HG03108 (cell line): ENCODE measurements at regions not wholly inside any gene's neighbourhood (a gene's known extent, or its start where the extent isn't known, plus 50 kb on each side); places are given as distances from the start of the nearest gene placed in this dataset.

Experiments
- ATAC-seq: cut with Tn5 transposase; IDR thresholded peaks from one replicate; pipeline ENCODE4 v1.9.1; 2021; ENCODE audit warnings: moderate library complexity; ENCODE audit not compliant: unreplicated experiment

DNA sequence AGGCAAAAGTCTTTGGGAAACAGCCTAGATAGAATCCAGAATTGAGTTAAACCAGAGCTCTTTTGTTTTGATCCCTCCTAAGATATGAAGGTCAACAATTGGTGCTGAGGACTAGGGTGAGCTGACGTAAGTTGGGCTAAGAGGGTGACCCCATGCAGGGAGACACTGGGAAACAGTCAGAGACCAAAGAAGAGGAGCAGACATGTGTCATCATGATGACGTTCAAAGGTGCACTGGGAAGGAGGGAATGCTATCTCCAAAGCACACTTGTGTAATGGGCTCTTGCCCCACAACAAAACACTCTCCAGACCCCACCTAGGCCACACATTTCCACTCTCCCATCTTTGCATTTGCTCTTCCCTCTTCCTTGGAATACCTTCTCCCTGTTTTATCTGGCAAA, 481.4 kb downstream of the COG6 start:
- no peak for ATAC-seq

DNA sequence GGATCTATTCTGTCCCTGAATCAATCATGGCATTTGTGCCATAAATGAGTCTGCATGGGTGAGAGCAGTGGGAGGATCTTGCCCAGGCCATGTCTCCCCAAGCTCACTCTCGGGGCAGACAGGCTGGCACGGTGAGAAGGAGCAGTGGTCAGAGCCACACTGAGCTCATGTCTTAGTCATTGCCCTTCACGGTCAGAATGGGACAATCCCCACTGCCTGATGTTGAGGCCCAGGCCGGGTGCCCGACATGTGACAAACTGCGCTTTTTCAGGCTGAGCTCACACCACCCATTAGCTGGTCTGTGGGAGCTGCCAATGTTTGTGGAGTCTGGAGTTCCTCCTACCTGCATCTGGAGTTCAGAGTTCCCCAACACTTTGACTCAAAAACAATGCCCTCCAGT, 481.9 kb downstream of the COG6 start:
- no peak for ATAC-seq

DNA sequence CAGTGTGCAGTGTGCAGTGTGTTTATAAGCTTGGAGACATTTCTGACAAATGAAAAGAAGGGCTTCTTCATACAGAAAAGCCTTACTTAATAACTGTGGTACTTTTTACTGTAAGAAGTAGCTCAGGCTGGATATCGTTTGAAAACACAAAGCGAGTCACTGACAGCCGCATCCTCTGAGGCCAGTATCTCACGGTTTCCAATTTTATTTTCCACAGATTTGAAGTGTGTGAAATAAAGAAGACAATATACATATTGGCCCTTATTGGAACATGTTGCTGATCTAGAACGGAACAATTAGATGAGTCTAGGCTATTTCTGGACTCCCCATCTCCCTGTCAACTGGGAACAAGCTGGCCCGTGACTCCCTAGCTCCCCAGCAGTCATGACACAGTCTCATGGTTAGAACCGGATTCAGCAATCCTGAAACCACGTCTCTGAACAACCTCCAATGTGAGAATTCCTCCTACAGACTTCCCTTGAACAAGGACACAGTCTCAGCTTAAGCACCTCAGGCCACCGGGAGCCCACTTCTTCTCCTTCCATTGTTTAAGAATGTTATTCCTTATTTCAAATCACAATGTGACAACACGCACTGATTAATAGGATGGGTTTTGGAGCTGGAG, 484.5 kb downstream of the COG6 start:
- no peak for ATAC-seq

DNA sequence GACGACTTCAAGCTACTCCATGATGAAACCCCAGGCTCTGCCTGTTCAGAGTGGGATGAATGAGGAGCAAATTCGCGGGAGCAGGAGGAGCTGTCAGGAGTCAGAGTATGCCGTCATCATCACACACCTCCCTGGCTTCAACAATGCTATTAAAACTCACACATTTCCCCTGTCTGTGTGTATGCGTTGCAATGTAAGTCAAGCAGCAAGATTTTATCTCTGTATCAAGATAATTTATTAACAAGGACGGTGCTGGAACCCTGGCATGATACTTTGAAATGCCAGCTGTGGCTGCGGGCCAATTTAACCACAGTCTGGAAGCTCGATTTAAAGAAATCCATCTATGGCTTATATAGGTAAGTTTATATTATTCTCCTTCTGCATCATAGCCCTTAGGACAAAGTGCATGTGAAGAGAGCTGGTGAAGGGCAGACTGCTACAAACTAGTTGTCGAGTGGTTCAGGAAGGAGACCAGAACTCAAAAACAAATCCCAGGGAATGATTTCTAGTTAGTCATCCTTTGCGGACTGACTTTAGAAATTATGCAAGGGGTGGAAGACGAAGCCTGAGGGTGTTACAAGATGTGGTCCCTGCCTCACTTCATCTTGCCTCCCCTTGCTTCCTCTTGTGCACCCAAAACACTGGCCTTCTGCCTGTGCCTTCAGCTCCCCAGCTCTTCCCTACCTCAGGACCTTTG, 486.5 kb downstream of the COG6 start:
- no peak for ATAC-seq

DNA sequence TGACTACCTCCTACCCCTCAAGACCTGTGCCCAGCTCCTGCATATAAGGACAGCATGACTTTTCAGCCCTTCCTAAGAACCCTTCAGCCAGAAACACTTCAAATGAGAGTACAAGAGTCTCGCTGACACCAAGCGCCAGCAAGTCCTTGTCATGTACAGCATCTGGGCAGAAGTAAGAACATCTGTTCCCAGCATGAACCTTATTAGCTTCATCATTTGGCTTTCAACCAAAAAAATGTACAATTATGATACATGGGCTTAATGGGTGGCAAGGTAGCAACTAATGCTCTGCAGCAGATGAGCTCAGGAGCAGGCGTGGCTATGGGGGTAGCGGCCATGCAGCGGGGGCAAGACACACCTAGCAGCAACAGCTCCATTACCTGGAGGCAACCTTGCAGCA, 487.6 kb downstream of the COG6 start:
- ATAC-seq: no peak

DNA sequence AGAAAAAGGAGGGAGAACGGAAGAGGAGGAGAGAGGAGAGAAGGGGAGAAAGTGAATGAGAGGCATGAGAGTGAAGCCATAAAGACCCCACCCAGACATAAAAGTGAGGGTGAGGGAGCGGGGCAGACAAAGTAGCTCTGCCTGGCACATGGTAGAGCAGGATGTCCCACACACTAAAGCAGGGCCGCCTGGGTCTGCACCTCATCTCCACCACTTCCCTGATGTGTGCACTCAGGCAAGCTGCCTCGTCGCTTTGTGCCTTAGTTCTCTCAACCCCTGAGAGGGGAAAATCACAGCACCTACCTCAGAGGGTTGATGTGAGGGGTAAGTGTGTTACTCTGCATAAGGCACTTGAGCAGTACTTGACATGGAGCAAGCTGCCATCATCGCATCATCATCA, 488.1 kb downstream of the COG6 start:
- ATAC-seq: no peak

DNA sequence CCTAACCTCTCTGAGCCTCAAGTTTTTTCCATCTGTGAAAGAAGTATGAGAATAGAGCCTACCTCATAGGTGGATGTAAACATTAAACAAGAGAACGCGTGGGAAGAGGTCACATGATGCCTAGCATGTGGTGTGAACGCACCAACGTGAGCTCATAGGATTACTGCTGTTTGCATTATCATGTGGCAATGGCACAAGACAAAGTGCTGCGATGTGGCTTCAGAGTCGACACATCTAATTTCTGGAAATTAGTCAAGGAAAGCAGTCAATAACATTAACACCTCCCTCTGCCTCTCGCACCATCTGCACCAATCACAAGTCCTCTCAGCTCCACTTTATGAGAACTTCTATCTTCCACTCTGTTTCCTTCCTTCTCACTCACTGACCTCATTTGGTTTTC, 489.7 kb downstream of the COG6 start:
- no peak for ATAC-seq

DNA sequence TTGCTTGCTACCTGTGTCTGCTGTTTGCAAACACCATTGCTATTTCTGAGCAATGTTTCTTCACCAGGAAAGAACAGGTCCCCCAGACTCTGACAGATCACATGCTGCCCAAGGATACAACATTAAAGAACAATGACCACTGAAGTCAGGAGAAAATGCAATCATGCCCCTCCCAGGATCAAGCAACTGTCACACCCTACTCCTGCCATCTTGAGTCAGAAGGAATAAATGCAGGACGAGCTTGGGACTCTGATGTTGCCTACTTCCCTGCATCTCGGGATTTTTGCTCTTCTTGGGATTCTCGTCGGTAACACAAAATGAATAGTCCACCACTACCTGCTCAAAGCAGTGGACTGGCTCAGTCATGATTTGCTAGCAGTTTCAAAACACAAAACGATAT, 490.6 kb downstream of the COG6 start:
- ATAC-seq: no peak

DNA sequence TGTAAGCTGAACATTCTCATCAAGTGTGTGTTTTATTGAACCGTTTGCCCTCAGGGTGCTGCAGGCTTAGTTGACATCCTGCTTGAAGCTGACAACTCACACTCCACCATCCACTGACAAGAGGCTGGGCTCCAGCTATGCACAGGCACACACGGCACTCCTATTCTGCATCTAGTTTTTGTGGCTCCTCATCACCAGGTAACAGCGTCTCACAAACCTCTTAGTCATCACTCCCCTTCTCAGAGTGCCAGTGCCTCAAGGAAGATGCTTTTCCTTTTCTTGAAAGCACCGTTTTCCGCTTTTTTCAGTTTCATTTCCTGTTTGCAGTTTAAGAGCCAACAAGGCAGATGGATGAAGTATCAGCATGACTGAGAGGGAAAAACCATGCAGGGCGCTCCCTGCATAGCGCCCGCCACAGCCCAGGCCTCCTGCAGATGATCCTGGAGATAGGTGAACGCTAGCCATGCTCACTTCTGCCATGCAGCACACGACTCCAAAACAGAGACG, 491.2 kb downstream of the COG6 start:
- ATAC-seq: no peak

DNA sequence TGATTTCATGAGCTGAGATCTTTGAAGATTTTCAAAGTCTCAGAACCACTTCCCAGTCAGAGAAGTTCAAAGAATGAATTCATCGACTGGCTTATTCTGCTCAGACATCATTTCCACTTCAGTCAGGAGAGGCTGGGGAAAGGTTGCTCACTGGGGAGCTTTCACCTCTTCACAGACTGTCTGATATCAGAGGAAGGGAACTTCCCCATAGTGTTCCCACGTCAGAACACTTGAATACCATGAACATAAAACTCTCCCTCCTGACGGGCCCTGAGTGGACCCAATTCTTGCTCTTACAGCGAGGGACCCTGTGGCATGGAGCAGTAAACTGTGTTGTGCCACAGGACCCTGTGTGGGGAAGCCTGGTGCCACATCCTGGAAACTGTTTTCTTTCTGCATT, 492.6 kb downstream of the COG6 start:
- ATAC-seq: no peak

DNA sequence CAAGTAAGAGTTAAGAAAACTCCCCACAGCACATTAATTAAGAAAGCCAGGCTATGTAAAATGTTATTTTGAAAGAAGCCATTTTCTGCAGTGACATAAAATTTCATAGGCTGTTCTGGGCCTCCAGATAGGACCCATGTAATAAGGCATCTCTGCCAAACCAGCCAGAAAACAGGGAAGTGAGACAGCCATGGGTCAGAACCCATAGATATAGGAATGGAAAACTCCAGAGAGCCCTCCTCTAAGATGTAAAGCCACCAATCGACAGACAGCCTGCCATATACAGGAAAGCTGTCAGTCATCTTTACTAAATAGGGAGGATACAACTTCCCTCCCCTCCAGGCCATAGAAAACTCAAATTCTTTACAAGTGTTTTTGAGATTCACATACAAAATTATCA, 493.3 kb downstream of the COG6 start:
- no peak for ATAC-seq

DNA sequence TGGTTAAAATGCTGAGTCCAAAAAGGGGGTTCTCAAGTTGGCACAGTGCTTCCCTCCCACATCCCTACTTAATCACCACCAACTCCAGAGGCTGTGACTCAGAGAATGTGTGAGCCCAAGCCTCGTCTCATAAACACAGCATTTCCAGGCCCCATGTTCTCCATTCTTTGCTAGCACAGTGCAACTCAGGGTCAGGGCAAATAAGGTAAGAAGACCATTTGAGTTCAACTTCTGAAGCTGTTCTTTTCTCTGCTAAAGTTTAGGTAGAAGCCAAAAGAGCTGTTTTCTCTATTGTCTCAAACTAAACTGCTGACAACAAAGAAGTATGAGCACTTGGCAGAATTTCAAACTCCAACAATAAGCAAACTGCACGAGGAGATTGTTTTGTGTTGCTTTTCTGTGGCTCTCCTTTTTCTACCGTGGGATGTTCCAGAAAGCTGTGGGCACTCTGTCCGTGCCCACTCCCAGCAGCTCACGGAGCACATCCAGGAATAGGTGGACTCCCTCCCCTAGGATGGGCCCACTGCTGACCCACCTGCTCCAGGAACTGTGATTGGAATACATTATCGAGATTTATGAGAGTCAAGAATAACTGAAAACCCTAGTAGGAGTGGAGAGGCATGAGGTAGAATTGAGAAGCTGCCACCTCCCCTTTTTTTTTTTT, 494.3 kb downstream of the COG6 start:
- ATAC-seq: no peak

DNA sequence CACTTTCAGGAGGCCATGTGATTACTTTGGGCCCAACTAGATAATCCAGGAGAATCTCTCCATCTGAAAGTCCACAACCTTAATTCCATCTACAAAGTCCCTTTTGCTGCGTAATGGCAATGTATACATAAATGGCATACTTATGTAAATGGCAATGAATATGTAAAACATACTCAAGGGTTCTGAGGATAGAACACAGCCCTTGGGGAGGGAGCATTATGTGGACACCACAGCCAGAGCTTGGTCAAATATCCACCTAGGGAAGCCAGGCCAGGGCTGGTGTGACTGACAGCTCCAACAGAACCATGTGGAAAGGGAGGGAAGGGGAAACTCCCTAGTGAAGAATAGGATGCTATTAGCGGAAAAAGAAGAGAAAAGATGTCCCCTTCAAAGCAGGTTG, 496.2 kb downstream of the COG6 start:
- ATAC-seq: no peak

DNA sequence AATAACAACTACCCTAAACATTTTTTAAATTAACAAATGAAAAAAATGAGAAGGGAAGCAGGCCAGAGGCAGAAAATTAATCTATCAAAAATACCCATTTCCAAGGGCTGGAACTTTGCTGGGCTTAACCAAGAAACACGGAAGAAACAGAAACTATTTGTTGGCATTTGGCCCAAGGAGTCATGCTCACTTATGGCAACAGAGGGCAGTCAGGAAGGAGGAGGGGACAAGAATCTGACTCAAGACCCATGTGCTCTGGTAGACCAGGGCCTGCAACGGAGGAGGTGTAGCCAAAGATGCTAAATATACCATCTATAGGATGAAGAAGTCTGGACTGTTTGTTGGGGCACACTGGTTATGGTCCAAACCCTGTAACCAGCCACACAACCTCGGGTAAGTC, 496.7 kb downstream of the COG6 start:
- ATAC-seq: no peak

DNA sequence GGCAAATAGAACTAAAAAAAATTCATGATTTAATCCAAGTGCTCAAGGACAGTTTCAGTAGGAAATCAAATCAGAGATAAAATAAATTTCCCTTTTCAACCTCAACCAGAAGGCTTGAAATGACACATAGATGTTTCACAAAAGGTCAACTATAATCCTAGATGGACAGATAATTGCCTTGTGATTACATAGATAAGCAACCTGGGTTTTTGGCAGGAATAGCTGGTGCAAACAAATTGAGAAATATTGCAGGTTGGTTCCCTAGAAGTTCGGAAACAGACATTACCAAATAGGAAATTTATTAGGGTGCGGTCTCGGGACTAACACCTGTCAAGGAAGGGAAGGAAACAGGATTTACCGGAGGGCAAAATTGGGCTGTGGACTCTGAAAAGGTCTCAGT, 497.5 kb downstream of the COG6 start:
- no peak for ATAC-seq

DNA sequence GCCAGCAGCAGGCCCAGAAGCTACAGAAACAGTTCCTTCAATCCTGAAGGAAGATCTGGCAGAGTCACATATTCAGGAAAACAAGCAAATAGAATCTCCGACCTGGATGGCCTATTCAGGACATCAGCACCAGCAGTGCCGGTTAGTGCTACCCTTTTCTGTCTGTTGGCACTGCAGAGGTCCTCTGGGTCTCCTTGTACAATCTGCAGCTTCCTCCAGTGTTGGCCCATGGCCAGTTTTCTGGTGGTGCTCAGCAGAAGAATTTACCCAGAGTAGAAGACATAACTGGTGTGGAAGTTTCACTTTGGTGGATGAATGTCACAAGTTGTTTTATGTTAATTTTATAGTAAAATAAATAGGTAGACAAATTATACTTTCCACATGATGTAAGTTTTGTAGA, 498.1 kb downstream of the COG6 start:
- ATAC-seq: no peak

DNA sequence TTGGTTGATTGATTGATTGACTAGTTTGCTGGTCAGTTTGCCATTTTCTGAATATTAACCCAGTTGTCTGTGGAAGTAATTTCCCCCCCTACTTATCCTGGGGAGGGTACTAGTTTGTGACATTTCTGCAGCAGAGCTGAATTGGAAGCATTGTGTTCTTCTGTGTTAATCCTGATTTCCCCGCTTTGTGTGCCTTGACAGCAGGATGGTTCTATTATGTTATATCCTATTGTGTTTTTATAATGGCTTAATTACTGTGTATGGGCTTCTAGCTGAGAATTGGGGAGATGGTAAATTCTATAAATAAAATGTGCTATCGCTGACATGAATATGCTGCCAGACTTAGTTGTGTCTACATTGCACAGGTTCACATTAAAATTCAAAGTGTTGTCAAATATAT, 499.7 kb downstream of the COG6 start:
- ATAC-seq: no peak

DNA sequence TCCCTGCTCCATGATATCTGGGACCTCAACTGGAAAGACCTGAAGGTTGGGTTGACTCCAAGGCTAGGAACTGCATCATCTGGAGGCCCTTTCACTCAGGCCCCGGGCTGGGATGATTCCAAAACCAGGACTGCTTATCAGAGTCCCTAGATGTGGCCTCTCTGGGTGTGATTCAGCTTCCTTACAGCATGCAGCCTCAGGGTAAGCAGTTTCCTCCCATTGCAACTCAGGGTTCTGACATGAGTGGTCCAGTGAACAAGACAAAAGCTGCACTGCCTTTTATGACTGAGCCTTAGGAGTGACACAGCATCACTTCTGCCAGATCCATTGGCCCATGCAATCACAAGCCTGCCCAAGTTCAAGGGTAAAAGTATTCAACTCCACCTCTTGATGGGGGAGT, 502.8 kb downstream of the COG6 start:
- no peak for ATAC-seq

DNA sequence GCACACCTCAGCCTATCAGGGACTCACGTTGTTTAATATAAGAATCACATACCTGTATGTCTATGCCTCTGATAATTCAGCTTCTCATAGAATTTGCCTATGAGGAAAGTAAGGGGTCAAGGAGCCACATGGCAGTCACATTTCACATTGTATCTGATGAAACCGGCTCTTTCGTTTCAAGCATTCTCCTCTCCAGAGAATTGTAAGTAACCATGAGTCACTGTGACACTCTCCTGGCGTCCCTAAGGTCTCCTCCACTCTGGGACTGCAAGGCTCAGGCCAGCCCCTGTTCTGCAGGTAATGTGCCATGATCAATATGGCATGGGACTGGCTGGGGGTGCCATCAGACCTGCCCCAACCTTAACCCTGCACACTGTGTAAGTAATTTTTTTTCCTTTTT, 503.3 kb downstream of the COG6 start:
- no peak for ATAC-seq

DNA sequence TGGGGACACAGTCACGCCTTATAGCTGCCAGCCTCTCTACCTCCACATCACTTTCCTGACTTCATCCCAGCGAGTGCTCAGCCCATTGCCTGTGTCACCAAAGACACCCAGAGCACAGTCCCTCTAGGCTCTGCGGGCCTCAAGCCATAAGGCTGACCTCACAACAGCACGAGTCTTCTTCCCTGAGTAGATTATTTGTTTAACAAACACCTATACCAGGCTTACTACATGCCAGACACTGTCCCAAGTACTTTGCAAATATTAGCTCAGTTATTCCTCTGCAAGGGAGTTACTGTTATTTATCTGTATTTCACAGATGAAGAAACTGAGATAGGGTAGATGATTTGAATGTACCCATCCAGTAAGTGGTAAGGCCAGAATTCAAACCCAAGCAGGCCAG, 504.3 kb downstream of the COG6 start:
- ATAC-seq: no peak

DNA sequence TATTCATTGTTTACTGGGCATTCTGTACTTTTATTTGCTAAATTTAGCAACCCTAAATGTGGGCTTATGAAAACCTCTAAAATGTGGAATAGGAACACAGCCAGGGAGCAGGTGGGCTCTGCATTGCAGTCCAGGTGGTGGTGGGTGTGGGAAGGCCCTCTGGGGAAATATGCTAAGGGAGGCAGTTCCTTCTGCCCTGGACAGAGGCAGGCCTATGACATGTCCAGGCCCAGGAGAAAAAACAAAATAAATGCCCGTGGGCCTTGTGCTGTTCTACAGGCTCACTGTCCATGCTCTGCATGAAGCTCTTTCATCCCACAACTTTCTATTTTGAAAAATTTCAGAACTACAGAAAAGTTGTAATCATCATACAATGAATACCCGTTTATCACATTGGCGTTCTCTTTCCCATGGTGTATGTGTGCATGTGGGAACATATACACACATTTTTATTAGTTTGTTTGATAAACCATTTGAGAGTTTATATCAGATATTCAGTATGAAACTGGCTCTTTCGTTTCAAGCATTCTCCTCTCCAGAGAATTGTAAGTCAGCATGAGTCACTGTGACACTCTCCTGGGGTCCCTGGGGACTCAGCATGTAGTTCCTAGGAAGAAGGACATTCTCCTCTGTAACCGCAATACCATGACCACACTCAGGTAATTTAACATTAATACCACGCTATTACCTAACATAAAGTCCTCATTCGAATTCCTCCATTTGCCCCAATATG, 505.3 kb downstream of the COG6 start:
- no peak for ATAC-seq

DNA sequence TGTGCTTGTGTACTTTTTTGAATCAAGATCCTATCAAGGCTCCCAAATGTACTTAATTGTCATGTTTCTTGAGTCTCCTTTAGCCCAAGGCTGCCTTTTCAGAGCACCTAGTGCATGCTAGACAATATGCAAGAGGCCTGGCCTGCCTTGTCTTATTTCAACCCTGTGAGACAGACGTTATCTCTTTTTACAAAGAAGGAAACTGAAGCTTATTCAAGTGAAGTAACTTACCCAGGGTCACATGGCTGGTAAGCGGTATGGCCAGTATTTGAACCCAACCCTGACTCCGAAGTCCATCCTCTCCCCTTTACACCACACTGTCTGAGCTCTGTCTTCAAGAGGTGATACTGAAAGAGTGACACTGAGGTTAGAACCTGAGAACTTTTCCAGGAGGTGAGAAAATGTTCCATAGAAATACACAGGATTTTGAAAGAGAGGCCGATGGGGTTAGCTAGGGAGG, 505.1 kb downstream of the FOXO1 start:
- no peak for ATAC-seq
